A673 (cell line): ENCODE measurements at regions not wholly inside any gene's neighbourhood (a gene's known extent, or its start where the extent isn't known, plus 50 kb on each side); places are given as distances from the start of the nearest gene placed in this dataset.

Experiments
- BruUV-seq: library from RNA; stranded (reverse); fragments of 400-500 nt; replicated peaks from 2 replicates; lab custom pipeline; 2021; lab: Mats Ljungman, UMichigan
- CTCF ChIA-PET: fragments of 300-600 bp; sonication (Branson Sonifier 250); formaldehyde crosslinking; loops from one replicate; lab custom pipeline; 2022; ENCODE audit warnings: antibody characterized with exemption; lab: Charles Lee
- POLR2A ChIA-PET: fragments of 300-600 bp; sonication (Branson Sonifier 250); formaldehyde crosslinking; loops from one replicate; lab custom pipeline; 2022; ENCODE audit warnings: antibody characterized with exemption; ENCODE audit not compliant: low non-redundant PET; lab: Charles Lee
- DNase-seq: peaks from one replicate; pipeline ENCODE4 v3.0.0-alpha.2; 2015; ENCODE audit warnings: low spot score
- H3K27ac ChIP-seq: fragments of 200-600 bp; sonication (generic); 2 replicates; pipeline ENCODE4 v1.5.1; 2016; ENCODE audit warnings: mixed run types, low read depth, mild to moderate bottlenecking, mixed read lengths, antibody characterized with exemption, low read length; ENCODE audit not compliant: poor library complexity, severe bottlenecking
- H3K27me3 ChIP-seq: fragments of 200-600 bp; sonication (generic); replicated peaks from 2 replicates; pipeline ENCODE4 v1.6.1; 2017; ENCODE audit warnings: mixed run types, low read depth, mild to moderate bottlenecking, mixed read lengths, antibody characterized with exemption, low read length; ENCODE audit not compliant: insufficient read depth, poor library complexity
- H3K36me3 ChIP-seq: fragments of 200-600 bp; sonication (generic); 2 replicates; pipeline ENCODE4 v1.6.1; 2016; ENCODE audit warnings: mixed run types, mild to moderate bottlenecking, mixed read lengths, antibody characterized with exemption, low read length; ENCODE audit not compliant: insufficient read depth, poor library complexity, severe bottlenecking
- H3K4me1 ChIP-seq: fragments of 200-600 bp; sonication (generic); 2 replicates; pipeline ENCODE4 v1.6.1; 2017; ENCODE audit warnings: mixed run types, mild to moderate bottlenecking, mixed read lengths, antibody characterized with exemption, low read length; ENCODE audit not compliant: insufficient read depth, poor library complexity, severe bottlenecking
- H3K4me3 ChIP-seq: fragments of 200-600 bp; sonication (generic); 2 replicates; pipeline ENCODE4 v1.5.1; 2016; ENCODE audit warnings: low read depth, mixed run types, mild to moderate bottlenecking, mixed read lengths, low read length; ENCODE audit not compliant: poor library complexity, severe bottlenecking
- H3K9me3 ChIP-seq: fragments of 200-600 bp; sonication (generic); 2 replicates; pipeline ENCODE4 v1.6.1; 2016; ENCODE audit warnings: mixed run types, low read depth, mild to moderate bottlenecking, mixed read lengths, antibody characterized with exemption, low read length; ENCODE audit not compliant: poor library complexity, severe bottlenecking
- CTCF ChIP-seq: fragments of 300-800, 200-600 bp; sonication (generic); conservative IDR thresholded peaks from 2 replicates; pipeline ENCODE4 v1.5.1; 2017; ENCODE audit warnings: low read depth, mild to moderate bottlenecking, antibody characterized with exemption, low read length, moderate library complexity, mixed read lengths
- EZH2 ChIP-seq: fragments of 200-600 bp; sonication (generic); IDR thresholded peaks from 2 replicates; pipeline ENCODE4 v1.6.1; 2017; ENCODE audit warnings: borderline replicate concordance, low read depth, mild to moderate bottlenecking, mixed read lengths, antibody characterized with exemption, low read length; ENCODE audit not compliant: poor library complexity, severe bottlenecking
- intact Hi-C: fragments of 100-400 bp; cut with micrococcal nuclease; formaldehyde crosslinking; loops from one replicate; pipeline ENCODE4 v1.10.0; 2022; ENCODE audit not compliant: unreplicated experiment

- Histone ChIP-seq H3K27me3 (no peaks in the 10 kb centered on the region), H3K9me3 (no peaks in the 10 kb centered on the region), H3K36me3 (no peaks in the 10 kb centered on the region), H3K4me3 (no peak overlapping the region), H3K27ac (no peak overlapping the region), H3K4me1 (no peaks in the 10 kb centered on the region)
- ChIA-PET CTCF (no interaction called here), POLR2A (no interaction called here)
- no TSS peak for BruUV-seq
- DNase-seq = no peak
- intact Hi-C loops = no loop called here
- no peak for TF ChIP-seq EZH2
- TF ChIP-seq CTCF = no peak
Observed at GRCh38 chr10:44813201-44813600, 97.9 kb upstream of the TMEM72 start.

- ChIA-PET CTCF (no interaction called here), POLR2A (no interaction called here)
- Histone ChIP-seq H3K4me3 (no peak overlapping the region), H3K27ac (no peak overlapping the region), H3K36me3 (no peaks in the 10 kb centered on the region), H3K9me3 (no peaks in the 10 kb centered on the region), H3K27me3 (no peaks in the 10 kb centered on the region), H3K4me1 (no peaks in the 10 kb centered on the region)
- DNase-seq = no peak
- intact Hi-C loops = no loop called here
- BruUV-seq = no TSS peak
- TF ChIP-seq CTCF (no peak), EZH2 (no peak)
Observed at GRCh38 chr10:44814929-44815328, 96.2 kb upstream of the TMEM72 start.

GRCh38 chr10:44818041-44818649 is 93.0 kb upstream of the TMEM72 start:
- no peaks in the 10 kb centered on the region for H3K9me3 ChIP-seq
- H3K27ac ChIP-seq = no peak overlapping the region
- DNase-seq = no peak
- no peaks in the 10 kb centered on the region for H3K36me3 ChIP-seq
- no peaks in the 10 kb centered on the region for H3K27me3 ChIP-seq
- H3K4me3 ChIP-seq = no peak overlapping the region
- no peaks in the 10 kb centered on the region for H3K4me1 ChIP-seq
- BruUV-seq = no TSS peak
- ChIA-PET POLR2A (no interaction called here), CTCF (no interaction called here)
- TF ChIP-seq CTCF (no peak), EZH2 (no peak)
- intact Hi-C loops = no loop called here
